ENCODE measurements at regions not wholly inside any gene's neighbourhood (a gene's known extent, or its start where the extent isn't known, plus 50 kb on each side); places are given as distances from the start of the nearest gene placed in this dataset.

DNA sequence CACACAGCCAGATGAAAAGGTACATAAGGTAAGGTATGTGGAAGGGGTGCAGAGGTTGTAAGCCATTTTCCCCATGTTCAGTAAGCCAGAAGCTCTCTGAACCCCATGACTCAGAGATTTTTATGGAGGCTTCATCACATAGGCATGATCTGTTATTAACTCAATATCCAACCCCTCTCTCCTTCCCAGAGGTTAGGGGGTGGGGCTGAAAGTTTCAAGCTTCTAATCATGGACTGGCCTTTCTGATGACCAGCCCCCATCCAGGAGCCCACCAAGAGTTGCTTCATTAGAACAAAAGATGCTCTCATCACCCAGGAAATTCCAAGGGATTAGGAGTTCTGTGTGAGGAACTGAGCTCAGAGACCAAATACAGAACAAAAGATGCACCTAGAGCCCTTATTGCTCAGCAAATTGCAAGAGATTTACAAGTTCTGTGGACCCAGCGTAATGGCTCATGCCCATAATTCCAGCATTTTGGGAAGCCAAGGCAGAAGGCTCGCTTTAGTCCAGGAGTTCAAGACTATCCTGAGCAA is 103.2 kb upstream of the DAAM1 start:
- Mint-ChIP-seq H3K9me3 (no peaks in the 10 kb centered on the region), H3K27me3 (peaks cover 4% of the 10 kb centered on the region), H3K4me1 (no peaks in the 10 kb centered on the region), H3K27ac (no peak overlapping the region), H3K36me3 (no peaks in the 10 kb centered on the region), H3K4me3 (no peak overlapping the region)

DNA sequence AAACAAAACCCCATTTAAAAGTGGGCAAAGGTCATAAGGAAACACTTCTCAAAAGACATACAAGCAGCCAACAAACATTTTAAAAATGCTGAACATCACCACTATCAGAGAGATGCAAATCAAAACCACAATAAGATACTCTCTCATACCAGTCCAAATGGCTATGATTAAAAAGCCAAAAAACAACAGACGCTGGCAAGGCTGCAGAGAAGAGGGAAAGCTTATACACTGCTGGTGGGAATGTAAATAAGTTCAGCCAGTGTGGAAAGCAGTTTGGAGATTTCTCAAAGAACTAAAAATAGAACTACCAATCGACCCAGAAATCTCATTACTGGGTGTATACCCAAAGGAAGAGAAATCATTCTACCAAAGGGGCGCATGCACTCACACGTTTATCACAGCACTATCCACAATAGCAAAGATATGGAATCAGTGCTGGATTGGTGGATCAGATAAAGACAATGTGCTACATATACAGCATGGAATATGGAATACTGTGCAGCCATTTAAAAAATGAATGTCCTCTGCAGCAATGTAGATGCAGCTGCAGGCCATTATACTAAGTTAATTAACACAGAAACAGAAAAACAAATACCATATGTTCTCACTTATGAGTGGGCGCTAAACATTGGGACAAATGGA is 102.1 kb upstream of the DAAM1 start:
- Mint-ChIP-seq H3K36me3 (no peaks in the 10 kb centered on the region), H3K27me3 (peaks cover 6% of the 10 kb centered on the region), H3K9me3 (no peaks in the 10 kb centered on the region), H3K4me3 (no peak overlapping the region), H3K27ac (no peak overlapping the region), H3K4me1 (no peaks in the 10 kb centered on the region)

DNA sequence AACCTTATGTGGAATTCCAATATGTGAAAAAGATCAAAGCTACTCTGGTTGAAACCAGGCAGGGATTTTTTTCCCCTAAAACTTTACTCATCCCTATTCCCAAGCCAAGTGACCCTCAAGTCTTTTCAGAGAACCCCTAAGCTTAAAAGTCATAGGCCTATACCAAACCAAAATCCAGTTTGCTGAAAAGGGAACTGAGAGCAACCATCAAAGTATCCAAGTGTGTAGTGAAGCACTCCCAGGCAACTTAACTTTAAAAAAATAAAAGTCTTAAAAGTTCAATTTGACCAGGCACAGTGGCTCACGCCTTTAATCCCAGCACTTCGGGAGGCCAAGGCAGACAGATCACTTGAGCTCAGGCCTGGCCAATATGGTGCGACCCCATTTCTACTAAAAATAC is 101.2 kb upstream of the DAAM1 start:
- Mint-ChIP-seq H3K27me3 (peaks cover 6% of the 10 kb centered on the region), H3K4me3 (no peak overlapping the region), H3K36me3 (no peaks in the 10 kb centered on the region), H3K27ac (no peak overlapping the region), H3K4me1 (no peaks in the 10 kb centered on the region), H3K9me3 (no peaks in the 10 kb centered on the region)

DNA sequence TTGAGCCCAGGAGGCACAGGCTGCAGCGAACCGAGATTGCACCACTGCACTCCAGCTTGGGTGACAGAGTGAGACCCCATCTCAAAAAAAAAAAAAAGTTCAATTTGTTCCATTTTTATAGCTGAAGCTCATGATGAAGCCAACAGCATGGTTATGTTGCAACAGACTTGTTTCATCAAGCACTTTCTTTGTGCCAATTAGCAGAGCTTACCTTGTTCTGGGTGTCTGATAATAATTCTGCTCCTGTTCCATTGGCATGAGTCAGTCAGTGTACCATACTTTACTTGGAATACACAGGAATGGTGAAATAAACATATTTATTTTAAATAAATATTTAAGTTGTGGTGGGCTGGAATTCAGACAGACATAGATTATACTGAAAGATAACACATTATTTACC is 100.8 kb upstream of the DAAM1 start:
- Mint-ChIP-seq H3K36me3 (no peaks in the 10 kb centered on the region), H3K4me3 (no peak overlapping the region), H3K9me3 (no peaks in the 10 kb centered on the region), H3K27me3 (peaks cover 6% of the 10 kb centered on the region), H3K4me1 (no peaks in the 10 kb centered on the region), H3K27ac (no peak overlapping the region)

DNA sequence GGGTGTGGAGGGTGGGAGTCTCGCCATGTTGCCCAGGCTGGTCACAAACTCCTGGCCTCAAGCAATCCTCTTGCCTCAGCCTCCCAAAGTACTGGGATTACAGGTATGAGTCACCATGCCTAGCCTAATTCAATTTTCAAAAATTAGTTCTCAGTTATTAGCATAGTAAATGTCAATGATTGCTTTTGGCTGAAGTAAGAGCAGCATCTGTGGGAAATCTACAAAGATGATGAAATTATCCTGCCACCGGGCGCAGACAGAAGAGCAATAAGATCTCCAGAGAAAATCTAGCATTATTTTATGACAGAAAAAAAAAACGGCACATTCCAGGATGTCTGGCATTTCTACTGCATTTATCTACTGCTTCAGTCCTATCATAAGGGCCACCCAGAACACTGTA is 97.9 kb upstream of the DAAM1 start:
- H3K4me3 Mint-ChIP-seq: no peak overlapping the region
- H3K27ac Mint-ChIP-seq: no peak overlapping the region
- peaks cover 8% of the 10 kb centered on the region for H3K27me3 Mint-ChIP-seq
- no peaks in the 10 kb centered on the region for H3K4me1 Mint-ChIP-seq
- no peaks in the 10 kb centered on the region for H3K9me3 Mint-ChIP-seq
- no peaks in the 10 kb centered on the region for H3K36me3 Mint-ChIP-seq

DNA sequence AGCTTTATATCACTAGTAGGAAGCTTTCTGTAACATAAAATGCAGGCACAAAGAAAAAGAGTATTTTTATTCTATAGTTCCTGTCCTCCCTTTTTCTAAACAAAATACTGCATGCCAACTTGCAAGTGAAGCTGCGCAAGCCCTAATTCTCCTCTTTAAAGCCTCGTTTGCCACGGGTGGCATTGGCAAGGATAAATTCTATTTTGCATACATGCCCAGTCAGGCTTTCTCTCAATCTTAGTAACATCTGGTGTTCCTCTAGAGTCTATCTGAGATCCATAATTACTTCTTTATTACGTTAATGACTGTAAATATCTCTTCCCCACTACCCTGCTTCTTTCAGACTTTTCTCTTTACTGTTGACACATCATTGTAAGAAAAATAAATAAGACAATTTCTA is 97.1 kb upstream of the DAAM1 start:
- no peaks in the 10 kb centered on the region for H3K36me3 Mint-ChIP-seq
- H3K9me3 Mint-ChIP-seq: no peaks in the 10 kb centered on the region
- H3K27me3 Mint-ChIP-seq: peaks cover 8% of the 10 kb centered on the region
- no peak overlapping the region for H3K4me3 Mint-ChIP-seq
- no peak overlapping the region for H3K27ac Mint-ChIP-seq
- no peaks in the 10 kb centered on the region for H3K4me1 Mint-ChIP-seq

DNA sequence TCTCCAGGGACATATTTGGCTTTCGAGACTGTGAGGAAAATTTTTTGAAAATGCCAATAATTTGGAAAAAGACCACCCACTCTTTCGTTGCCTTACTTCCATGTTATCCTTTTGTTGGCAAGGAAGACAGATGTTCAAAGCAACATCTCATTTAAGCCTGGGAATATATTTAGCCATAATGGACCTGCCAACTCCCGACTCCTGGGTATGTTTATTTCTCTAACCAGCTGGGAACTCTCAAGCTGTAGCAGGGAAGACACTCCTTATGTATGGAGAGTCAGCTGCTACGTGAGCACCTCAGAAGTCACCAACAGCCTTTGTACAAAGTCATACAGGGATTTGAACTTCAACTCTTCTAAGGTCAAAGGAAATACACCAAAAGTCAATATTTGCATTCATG is 96.5 kb upstream of the DAAM1 start:
- Mint-ChIP-seq H3K36me3 (no peaks in the 10 kb centered on the region), H3K4me3 (no peak overlapping the region), H3K27ac (no peak overlapping the region), H3K27me3 (peaks cover 8% of the 10 kb centered on the region), H3K9me3 (no peaks in the 10 kb centered on the region), H3K4me1 (no peaks in the 10 kb centered on the region)

DNA sequence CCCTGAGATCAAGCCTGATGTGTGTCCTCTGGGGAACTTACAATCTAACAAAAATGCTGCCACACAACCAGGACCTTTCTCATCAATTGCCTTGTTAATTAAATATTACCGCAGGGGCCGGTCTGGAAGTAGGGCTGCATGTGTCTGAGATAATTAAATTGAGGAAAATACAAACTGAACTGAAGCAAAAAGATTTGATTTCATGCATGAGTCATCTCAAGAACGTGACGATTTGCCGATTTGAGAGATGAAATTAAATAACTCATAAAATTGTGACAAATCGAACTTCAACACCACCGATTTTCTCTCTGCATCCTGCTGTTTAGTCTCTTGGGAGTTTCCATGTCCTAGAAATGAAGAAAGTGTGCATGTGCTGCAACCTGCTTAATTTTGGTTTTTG is 94.6 kb upstream of the DAAM1 start:
- no peaks in the 10 kb centered on the region for H3K4me1 Mint-ChIP-seq
- H3K4me3 Mint-ChIP-seq: no peak overlapping the region
- no peaks in the 10 kb centered on the region for H3K36me3 Mint-ChIP-seq
- peaks cover 8% of the 10 kb centered on the region for H3K27me3 Mint-ChIP-seq
- H3K27ac Mint-ChIP-seq: no peak overlapping the region
- no peaks in the 10 kb centered on the region for H3K9me3 Mint-ChIP-seq

DNA sequence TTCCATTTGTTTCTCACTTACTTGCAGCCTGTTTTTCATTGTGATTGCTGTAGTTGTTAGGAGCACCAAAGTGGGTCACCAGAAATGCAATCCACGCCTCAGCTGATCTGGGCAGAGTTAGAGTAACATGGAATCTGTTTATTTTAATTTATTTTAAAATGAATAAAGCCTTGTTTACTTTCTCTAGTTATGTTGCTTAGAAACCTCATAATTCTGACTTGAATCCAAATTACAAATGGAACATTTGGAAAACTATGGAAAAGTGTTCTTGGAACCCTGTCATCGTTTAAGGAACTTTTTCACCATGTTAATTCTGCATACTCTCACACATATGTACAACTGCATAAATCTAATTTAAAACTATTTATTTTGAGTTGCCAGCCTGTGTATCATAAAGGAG is 92.2 kb upstream of the DAAM1 start:
- no peak overlapping the region for H3K27ac Mint-ChIP-seq
- H3K4me3 Mint-ChIP-seq: no peak overlapping the region
- no peaks in the 10 kb centered on the region for H3K9me3 Mint-ChIP-seq
- H3K27me3 Mint-ChIP-seq: peaks cover 11% of the 10 kb centered on the region
- H3K4me1 Mint-ChIP-seq: no peaks in the 10 kb centered on the region
- H3K36me3 Mint-ChIP-seq: no peaks in the 10 kb centered on the region

DNA sequence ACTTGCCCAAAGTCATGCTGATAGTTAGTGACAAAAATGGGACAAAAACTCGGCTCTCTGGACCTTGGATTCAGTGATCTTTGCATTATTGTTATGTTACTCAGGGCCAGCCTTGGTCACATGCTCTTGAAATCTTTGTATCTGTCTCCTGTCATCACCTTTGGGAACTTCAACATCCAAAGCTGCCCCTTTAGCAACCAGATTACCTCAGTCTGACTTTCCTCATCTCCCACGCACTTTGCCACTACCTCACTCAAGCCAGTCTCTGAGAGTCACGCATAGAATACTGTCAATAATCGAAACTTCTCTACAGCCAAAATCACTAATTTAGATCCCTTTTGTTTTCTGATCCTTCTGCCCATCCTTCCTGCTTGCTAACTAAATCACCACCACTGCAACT is 90.8 kb upstream of the DAAM1 start:
- Mint-ChIP-seq H3K36me3 (no peaks in the 10 kb centered on the region), H3K27ac (no peak overlapping the region), H3K9me3 (no peaks in the 10 kb centered on the region), H3K27me3 (peaks cover 15% of the 10 kb centered on the region), H3K4me3 (no peak overlapping the region), H3K4me1 (no peaks in the 10 kb centered on the region)

DNA sequence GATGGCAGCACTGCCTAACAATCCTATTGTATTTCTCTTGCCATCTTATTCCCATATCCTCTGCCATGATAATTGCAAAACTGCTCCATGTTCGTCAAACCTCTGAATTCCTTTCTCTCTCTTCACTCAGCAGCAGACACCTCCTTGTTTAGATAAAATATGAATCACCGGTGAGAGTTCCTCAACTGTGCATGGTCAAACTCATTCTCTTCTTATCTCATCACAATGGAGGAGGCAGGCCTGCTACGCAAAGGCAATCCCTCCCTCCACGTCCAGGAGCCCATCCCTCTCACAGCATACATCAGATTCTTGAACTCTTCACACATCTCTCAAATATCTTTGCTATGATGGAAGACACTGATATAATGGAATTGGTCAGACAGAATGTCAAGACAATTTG is 90.1 kb upstream of the DAAM1 start:
- H3K27ac Mint-ChIP-seq: no peak overlapping the region
- no peaks in the 10 kb centered on the region for H3K36me3 Mint-ChIP-seq
- peaks cover 12% of the 10 kb centered on the region for H3K27me3 Mint-ChIP-seq
- no peaks in the 10 kb centered on the region for H3K9me3 Mint-ChIP-seq
- no peaks in the 10 kb centered on the region for H3K4me1 Mint-ChIP-seq
- H3K4me3 Mint-ChIP-seq: no peak overlapping the region

DNA sequence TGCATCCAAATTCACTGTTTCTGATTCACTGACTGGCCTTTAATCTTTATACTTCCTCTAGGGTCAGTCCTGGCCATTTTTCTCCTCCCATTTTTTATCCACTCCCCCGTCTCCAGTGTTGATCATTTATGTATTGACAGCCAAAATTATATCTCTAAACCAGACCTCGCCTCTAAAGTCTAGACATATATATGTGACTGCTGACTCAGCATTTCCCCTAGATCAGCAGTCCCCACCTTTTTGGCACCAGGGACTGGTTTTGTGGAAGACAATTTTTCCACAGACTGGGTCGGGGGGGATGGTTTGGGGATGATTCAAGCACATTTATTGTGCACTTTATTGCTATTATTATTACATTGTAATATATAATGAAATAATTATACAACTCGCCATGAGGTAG is 88.3 kb upstream of the DAAM1 start:
- no peak overlapping the region for H3K4me3 Mint-ChIP-seq
- H3K27me3 Mint-ChIP-seq: peaks cover 13% of the 10 kb centered on the region
- H3K4me1 Mint-ChIP-seq: no peaks in the 10 kb centered on the region
- H3K9me3 Mint-ChIP-seq: no peaks in the 10 kb centered on the region
- no peaks in the 10 kb centered on the region for H3K36me3 Mint-ChIP-seq
- no peak overlapping the region for H3K27ac Mint-ChIP-seq

DNA sequence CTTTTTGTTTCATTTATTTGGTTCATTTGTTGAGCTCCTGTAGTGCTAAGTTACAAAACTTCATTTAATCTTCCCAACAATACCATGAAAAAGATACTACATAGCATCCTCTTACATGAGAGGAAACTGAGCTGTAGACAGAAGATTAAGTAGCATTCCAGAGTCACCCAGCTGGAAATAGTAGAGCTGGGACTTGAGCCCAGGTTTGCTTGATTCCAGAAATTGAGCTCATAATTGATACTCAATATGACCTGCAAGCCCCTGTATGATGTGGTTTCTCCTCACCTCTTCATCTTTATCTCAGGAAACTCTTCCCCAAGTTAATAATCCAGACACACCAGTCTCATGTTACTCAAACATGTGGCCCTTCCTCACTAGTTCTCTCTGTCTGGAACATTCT is 87.0 kb upstream of the DAAM1 start:
- no peaks in the 10 kb centered on the region for H3K36me3 Mint-ChIP-seq
- H3K4me1 Mint-ChIP-seq: no peaks in the 10 kb centered on the region
- H3K4me3 Mint-ChIP-seq: no peak overlapping the region
- peaks cover 13% of the 10 kb centered on the region for H3K27me3 Mint-ChIP-seq
- no peak overlapping the region for H3K27ac Mint-ChIP-seq
- no peaks in the 10 kb centered on the region for H3K9me3 Mint-ChIP-seq

DNA sequence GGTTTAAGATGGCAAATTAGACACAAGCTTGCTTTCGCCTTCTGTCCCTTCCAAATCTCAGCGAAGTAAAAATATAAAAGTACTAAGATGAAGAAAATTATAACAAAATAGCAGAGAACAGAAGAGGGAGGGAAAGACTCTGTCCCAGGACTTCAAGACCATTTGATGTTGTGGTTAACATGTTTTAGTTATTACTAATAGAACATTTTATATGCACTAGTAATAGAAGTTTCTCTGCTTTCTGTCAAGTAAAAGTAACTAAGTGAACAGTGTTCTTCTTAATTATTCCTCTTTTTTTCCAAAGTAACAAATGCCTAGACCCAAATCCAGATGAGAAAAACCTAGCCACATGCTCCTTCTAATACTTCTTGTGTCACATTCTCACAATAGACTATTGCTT is 85.1 kb upstream of the DAAM1 start:
- Mint-ChIP-seq H3K27me3 (peaks cover 18% of the 10 kb centered on the region), H3K27ac (no peak overlapping the region), H3K4me1 (no peaks in the 10 kb centered on the region), H3K9me3 (no peaks in the 10 kb centered on the region), H3K36me3 (no peaks in the 10 kb centered on the region), H3K4me3 (no peak overlapping the region)

DNA sequence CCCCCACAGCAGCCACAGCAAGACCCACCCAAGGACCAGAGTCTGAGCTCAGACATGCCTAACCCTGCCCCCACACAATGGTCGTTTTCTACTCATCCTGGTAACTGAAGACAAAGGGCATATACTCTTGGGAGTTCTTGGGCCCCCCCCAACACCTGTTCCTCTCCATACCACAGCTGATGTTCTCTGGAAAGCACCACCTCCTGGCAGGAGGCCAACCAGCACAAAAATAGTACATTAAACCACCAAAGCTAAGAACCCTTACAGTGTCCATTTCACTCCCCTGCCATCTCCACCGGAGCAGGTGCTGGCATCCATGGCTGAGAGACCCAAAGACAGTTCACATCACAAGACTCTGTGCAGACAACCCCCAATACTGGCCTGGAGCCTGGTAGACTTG is 80.6 kb upstream of the DAAM1 start:
- H3K36me3 Mint-ChIP-seq: no peaks in the 10 kb centered on the region
- H3K27ac Mint-ChIP-seq: no peak overlapping the region
- H3K4me3 Mint-ChIP-seq: no peak overlapping the region
- H3K4me1 Mint-ChIP-seq: no peaks in the 10 kb centered on the region
- no peaks in the 10 kb centered on the region for H3K9me3 Mint-ChIP-seq
- H3K27me3 Mint-ChIP-seq: peaks cover 11% of the 10 kb centered on the region

DNA sequence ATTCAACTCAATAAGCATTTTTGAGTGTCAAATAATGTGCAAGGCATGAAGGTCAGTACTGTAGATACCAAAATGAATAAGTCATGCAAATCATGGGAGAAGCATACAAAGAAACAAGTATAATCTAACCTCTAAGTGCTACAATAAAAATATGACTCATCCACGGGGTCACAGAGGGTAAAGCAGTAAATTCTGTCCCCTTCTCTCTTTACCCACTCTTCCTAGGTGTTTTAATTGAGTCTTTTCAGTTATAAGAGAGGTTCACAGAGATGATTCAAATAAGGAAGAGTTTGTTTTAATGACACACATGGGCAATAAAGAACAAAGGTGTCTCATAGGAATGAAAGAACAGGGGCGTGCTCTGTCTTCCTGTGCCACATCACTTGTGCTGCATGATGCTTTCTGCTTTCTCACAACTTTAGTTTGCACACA is 71.5 kb upstream of the DAAM1 start:
- Mint-ChIP-seq H3K4me1 (no peaks in the 10 kb centered on the region), H3K36me3 (no peaks in the 10 kb centered on the region), H3K9me3 (no peaks in the 10 kb centered on the region), H3K4me3 (no peak overlapping the region), H3K27ac (no peak overlapping the region), H3K27me3 (peaks cover 1% of the 10 kb centered on the region)

Data from activated naive CD4-positive, alpha-beta T cell treated with anti-CD3 and anti-CD28 coated beads, Interleukin-2, amount 50 U/mL, for 24 hours (primary cell).